ENCODE measurements at regions not wholly inside any gene's neighbourhood (a gene's known extent, or its start where the extent isn't known, plus 50 kb on each side); places are given as distances from the start of the nearest gene placed in this dataset.

DNA sequence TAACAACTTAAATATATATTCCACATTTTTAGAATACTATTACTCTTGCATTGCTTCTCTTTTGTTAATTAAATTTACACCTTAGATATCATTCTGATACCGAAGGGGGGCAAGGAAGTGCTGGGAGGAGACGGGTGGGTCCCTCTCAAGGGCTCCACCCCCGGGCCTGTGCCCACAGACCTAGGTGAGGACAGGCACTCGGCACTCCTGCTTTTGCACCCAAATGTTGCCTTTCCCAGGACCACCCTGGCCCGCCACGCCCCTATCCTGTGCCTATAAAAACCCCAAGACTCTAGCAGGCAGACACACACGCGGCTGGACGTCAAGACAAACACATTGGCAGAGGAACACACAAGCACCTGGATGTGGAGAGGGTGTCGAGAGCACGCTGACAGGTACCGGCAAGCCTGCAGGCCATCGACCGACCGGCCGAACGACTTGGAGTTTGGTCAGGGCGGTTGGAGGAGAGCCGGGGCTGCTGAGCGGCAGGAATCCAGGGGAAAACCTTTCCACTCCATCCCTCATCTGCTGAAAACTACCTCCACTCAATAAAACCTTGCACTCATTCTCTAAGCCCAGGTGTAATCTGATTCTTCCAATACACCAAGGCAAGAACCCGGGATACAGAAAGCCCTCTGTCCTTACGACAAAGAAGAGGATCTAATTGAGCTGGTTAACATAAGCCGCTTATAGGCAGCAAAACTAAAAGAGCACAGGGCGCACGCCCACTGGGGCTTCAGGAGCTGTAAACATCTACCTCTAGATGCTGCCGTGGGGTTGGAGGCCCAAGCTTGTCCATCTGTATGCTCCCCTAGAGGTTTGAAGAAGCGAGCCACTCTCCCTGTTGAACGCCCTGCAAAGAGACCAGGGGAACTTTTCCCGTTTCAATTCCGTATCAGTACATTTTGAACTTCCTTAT lies 197.4 kb upstream of the PRSS16 start:
- TF ChIP-seq, protein P1, sequence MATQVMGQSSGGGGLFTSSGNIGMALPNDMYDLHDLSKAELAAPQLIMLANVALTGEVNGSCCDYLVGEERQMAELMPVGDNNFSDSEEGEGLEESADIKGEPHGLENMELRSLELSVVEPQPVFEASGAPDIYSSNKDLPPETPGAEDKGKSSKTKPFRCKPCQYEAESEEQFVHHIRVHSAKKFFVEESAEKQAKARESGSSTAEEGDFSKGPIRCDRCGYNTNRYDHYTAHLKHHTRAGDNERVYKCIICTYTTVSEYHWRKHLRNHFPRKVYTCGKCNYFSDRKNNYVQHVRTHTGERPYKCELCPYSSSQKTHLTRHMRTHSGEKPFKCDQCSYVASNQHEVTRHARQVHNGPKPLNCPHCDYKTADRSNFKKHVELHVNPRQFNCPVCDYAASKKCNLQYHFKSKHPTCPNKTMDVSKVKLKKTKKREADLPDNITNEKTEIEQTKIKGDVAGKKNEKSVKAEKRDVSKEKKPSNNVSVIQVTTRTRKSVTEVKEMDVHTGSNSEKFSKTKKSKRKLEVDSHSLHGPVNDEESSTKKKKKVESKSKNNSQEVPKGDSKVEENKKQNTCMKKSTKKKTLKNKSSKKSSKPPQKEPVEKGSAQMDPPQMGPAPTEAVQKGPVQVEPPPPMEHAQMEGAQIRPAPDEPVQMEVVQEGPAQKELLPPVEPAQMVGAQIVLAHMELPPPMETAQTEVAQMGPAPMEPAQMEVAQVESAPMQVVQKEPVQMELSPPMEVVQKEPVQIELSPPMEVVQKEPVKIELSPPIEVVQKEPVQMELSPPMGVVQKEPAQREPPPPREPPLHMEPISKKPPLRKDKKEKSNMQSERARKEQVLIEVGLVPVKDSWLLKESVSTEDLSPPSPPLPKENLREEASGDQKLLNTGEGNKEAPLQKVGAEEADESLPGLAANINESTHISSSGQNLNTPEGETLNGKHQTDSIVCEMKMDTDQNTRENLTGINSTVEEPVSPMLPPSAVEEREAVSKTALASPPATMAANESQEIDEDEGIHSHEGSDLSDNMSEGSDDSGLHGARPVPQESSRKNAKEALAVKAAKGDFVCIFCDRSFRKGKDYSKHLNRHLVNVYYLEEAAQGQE (IDR thresholded peaks at IDR 0.05; ENCODE audit: insufficient read depth in 1 of 2, low read depth in 2 of 2, low read length in 2 of 2), result no peak
- TF ChIP-seq POLR2AphosphoS5 (IDR thresholded peaks at IDR 0.05; ENCODE audit: low read depth, low read length) (no peak), SIN3A (IDR thresholded peaks at IDR 0.05; ENCODE audit: borderline replicate concordance, insufficient read depth, low read length) (no peak), FOXP2 (optimal IDR thresholded peaks at IDR 0.05; ENCODE audit: borderline replicate concordance, extremely low read depth, extremely low read length, insufficient read depth) (no peak), TAF1 (IDR thresholded peaks at IDR 0.05; ENCODE audit: borderline replicate concordance, insufficient read depth, low read length) (no peak)
